ENCODE measurements at regions not wholly inside any gene's neighbourhood (a gene's known extent, or its start where the extent isn't known, plus 50 kb on each side); places are given as distances from the start of the nearest gene placed in this dataset.

GRCh38 chr1:55848906-55849305 lies 633.7 kb upstream of the USP24 start:
- no peak for TF ChIP-seq CTCF (IDR thresholded peaks at IDR 0.05; ENCODE audit: borderline replicate concordance, insufficient read depth, low read depth, low read length)
- H3K4me3 ChIP-seq (ENCODE audit: low read depth, low read length): no peak overlapping the region

- no peak overlapping the region for H3K4me3 ChIP-seq (ENCODE audit: low read depth, low read length)
- no peak for TF ChIP-seq CTCF (IDR thresholded peaks at IDR 0.05; ENCODE audit: borderline replicate concordance, insufficient read depth, low read depth, low read length)
Measured at GRCh38 chr1:55846051-55846450, 630.9 kb upstream of the USP24 start.

GRCh38 chr1:55844322-55844721 lies 629.2 kb upstream of the USP24 start:
- no peak overlapping the region for H3K4me3 ChIP-seq (ENCODE audit: low read depth, low read length)
- no peak for TF ChIP-seq CTCF (IDR thresholded peaks at IDR 0.05; ENCODE audit: borderline replicate concordance, insufficient read depth, low read depth, low read length)

- no peak for TF ChIP-seq CTCF (IDR thresholded peaks at IDR 0.05; ENCODE audit: borderline replicate concordance, insufficient read depth, low read depth, low read length)
Measured at GRCh38 chr1:55839626-55840025, 624.5 kb upstream of the USP24 start.

GRCh38 chr1:55839221-55839620 lies 624.1 kb upstream of the USP24 start:
- H3K4me3 ChIP-seq (ENCODE audit: low read depth, low read length): no peak overlapping the region
- no peak for TF ChIP-seq CTCF (IDR thresholded peaks at IDR 0.05; ENCODE audit: borderline replicate concordance, insufficient read depth, low read depth, low read length)

More at GRCh38 chr1:55839626-55840025, 624.5 kb upstream of the USP24 start:
- H3K4me3 ChIP-seq (ENCODE audit: low read depth, low read length): no peak overlapping the region

- TF ChIP-seq CTCF (IDR thresholded peaks at IDR 0.05; ENCODE audit: borderline replicate concordance, insufficient read depth, low read depth, low read length): no peak
- no peak overlapping the region for H3K4me3 ChIP-seq (ENCODE audit: low read depth, low read length)
Measured at GRCh38 chr1:55836086-55836485, 620.9 kb upstream of the USP24 start.

- no peak overlapping the region for H3K4me3 ChIP-seq (ENCODE audit: low read depth, low read length)
- no peak for TF ChIP-seq CTCF (IDR thresholded peaks at IDR 0.05; ENCODE audit: borderline replicate concordance, insufficient read depth, low read depth, low read length)
Measured at GRCh38 chr1:55833529-55834091, 618.4 kb upstream of the USP24 start.

Data from GM12875 (cell line).